Mesenchymal stem cell (in vitro differentiated cells and primary cell): ENCODE measurements at regions not wholly inside any gene's neighbourhood (a gene's known extent, or its start where the extent isn't known, plus 50 kb on each side); places are given as distances from the start of the nearest gene placed in this dataset.
"Not testable (repeated sequence)": the region's sequence is repeated elsewhere in the genome, so short reads cannot be mapped to it uniquely, and the experiment has no call there.

Experiments
- DNase-seq: peaks from one replicate; pipeline ENCODE4 v3.0.0-alpha.2; 2013
- H2AFZ ChIP-seq: one replicate; pipeline ENCODE4 v1.6.1; 2013; ENCODE audit warnings: low read depth, mild to moderate bottlenecking, control low read depth, inconsistent platforms, low read length, moderate library complexity
- H2AK5ac ChIP-seq: 2 replicates; pipeline ENCODE4 v1.6.1; 2013; ENCODE audit warnings: low read length, moderate library complexity, mild to moderate bottlenecking, inconsistent platforms; ENCODE audit not compliant: severe bottlenecking
- H2BK120ac ChIP-seq: one replicate; pipeline ENCODE4 v1.6.1; 2013; ENCODE audit warnings: low read depth, mild to moderate bottlenecking, inconsistent platforms, low read length, moderate library complexity
- H2BK12ac ChIP-seq, 2 experiments: one replicate each; pipeline ENCODE4 v1.6.1; 2013; ENCODE audit warnings: inconsistent platforms in 2 of 2, low read length in 2 of 2, mild to moderate bottlenecking in 2 of 2, moderate library complexity in 2 of 2, control low read depth in 1 of 2
- H2BK15ac ChIP-seq: one replicate; pipeline ENCODE4 v1.6.1; 2013; ENCODE audit warnings: mild to moderate bottlenecking, low read depth, inconsistent platforms; ENCODE audit not compliant: poor library complexity, severe bottlenecking
- H2BK5ac ChIP-seq: 2 replicates; pipeline ENCODE4 v1.6.1; 2013; ENCODE audit warnings: low read depth, mild to moderate bottlenecking, low read length, control low read depth, inconsistent platforms; ENCODE audit not compliant: poor library complexity, severe bottlenecking
- H3K14ac ChIP-seq, 2 experiments: one replicate each; pipeline ENCODE4 v1.6.1; 2013; ENCODE audit warnings: inconsistent platforms in 2 of 2, low read length in 2 of 2, control low read depth in 1 of 2, mild to moderate bottlenecking in 1 of 2, moderate library complexity in 1 of 2
- H3K18ac ChIP-seq, 2 experiments: one replicate each; pipeline ENCODE4 v1.6.1; 2013; ENCODE audit warnings: inconsistent platforms in 2 of 2, low read length in 2 of 2, control low read depth in 1 of 2, low read depth in 1 of 2, mild to moderate bottlenecking in 1 of 2
- H3K23ac ChIP-seq, 2 experiments: one replicate each; pipeline ENCODE4 v1.6.1; 2013; ENCODE audit warnings: inconsistent platforms in 2 of 2, low read length in 2 of 2, mild to moderate bottlenecking in 2 of 2, moderate library complexity in 2 of 2, control low read depth in 1 of 2
- H3K27ac ChIP-seq: 2 replicates; pipeline ENCODE4 v1.5.1; 2013; ENCODE audit warnings: mild to moderate bottlenecking, moderate library complexity, low read length, control low read depth, inconsistent platforms; ENCODE audit not compliant: poor library complexity, severe bottlenecking
- H3K27me3 ChIP-seq, 2 experiments: 2 replicates each; pipeline versions ENCODE4 v1.6.1 to v1.7.0; 2013; ENCODE audit warnings: low read length in 2 of 2, mild to moderate bottlenecking in 2 of 2, moderate library complexity in 2 of 2, control low read depth in 1 of 2, inconsistent platforms in 1 of 2; ENCODE audit not compliant: control insufficient read depth in 1 of 2, insufficient read depth in 1 of 2
- H3K36me3 ChIP-seq, 2 experiments: 2 replicates each; pipeline versions ENCODE4 v1.6.1 to v1.7.0; 2013; ENCODE audit warnings: low read length in 2 of 2, control low read depth in 1 of 2, inconsistent platforms in 1 of 2, low read depth in 1 of 2, mild to moderate bottlenecking in 1 of 2; ENCODE audit not compliant: insufficient read depth in 2 of 2, control insufficient read depth in 1 of 2
- H3K4ac ChIP-seq, 2 experiments: one replicate each; pipeline ENCODE4 v1.6.1; 2013; ENCODE audit warnings: inconsistent platforms in 2 of 2, low read length in 2 of 2, mild to moderate bottlenecking in 2 of 2, moderate library complexity in 2 of 2, control low read depth in 1 of 2, low read depth in 1 of 2
- H3K4me1 ChIP-seq: 2 replicates; pipeline ENCODE4 v1.6.1; 2013; ENCODE audit warnings: low read depth, low read length, control low read depth; ENCODE audit not compliant: control insufficient read depth, insufficient read depth
- H3K4me2 ChIP-seq: 2 replicates; pipeline ENCODE4 v1.6.1; 2013; ENCODE audit warnings: low read length, mild to moderate bottlenecking, inconsistent platforms; ENCODE audit not compliant: poor library complexity, severe bottlenecking
- H3K4me3 ChIP-seq, 2 experiments: 2 replicates each; pipeline versions ENCODE4 v1.5.1 to v1.7.0; 2013; ENCODE audit warnings: low read length in 2 of 2, mild to moderate bottlenecking in 2 of 2, control low read depth in 1 of 2, low read depth in 1 of 2; ENCODE audit not compliant: insufficient read depth in 1 of 2
- H3K79me1 ChIP-seq: replicated peaks from 2 replicates; pipeline ENCODE4 v1.6.1; 2013; ENCODE audit warnings: mild to moderate bottlenecking, control low read depth, low read length, inconsistent platforms; ENCODE audit not compliant: poor library complexity, severe bottlenecking
- H3K9ac ChIP-seq: 2 replicates; pipeline ENCODE4 v1.7.0; 2013; ENCODE audit warnings: mild to moderate bottlenecking, low read length, moderate library complexity
- H3K9me3 ChIP-seq: 2 replicates; pipeline ENCODE4 v1.7.0; 2013; ENCODE audit warnings: mild to moderate bottlenecking, low read length; ENCODE audit not compliant: control insufficient read depth
- H4K8ac ChIP-seq: one replicate; pipeline ENCODE4 v1.6.1; 2013; ENCODE audit warnings: inconsistent platforms, mild to moderate bottlenecking, low read length, moderate library complexity
- H4K91ac ChIP-seq: one replicate; pipeline ENCODE4 v1.6.1; 2013; ENCODE audit warnings: mild to moderate bottlenecking, low read length, inconsistent platforms
- WGBS: methylation state at CpG from one replicate; pipeline ENCODE4 v1.1.7; 2013; ENCODE audit warnings: mixed read lengths; 5-methylcytosine and 5-hydroxymethylcytosine counted together

GRCh38 chr19:28687296-28687695, 525.7 kb downstream of the UQCRFS1 start:
- H2AFZ ChIP-seq: no peak overlapping the region
- H4K8ac ChIP-seq: no peak overlapping the region
- no peak overlapping the region for H3K18ac ChIP-seq
- H3K9me3 ChIP-seq: peaks cover 7% of the 10 kb centered on the region
- H3K14ac ChIP-seq: no peak overlapping the region
- no peak overlapping the region for H3K4me2 ChIP-seq
- H3K36me3 ChIP-seq: no peaks in the 10 kb centered on the region
- no peak overlapping the region for H3K23ac ChIP-seq
- H2BK120ac ChIP-seq: no peak overlapping the region
- H3K27ac ChIP-seq: no peak overlapping the region
- WGBS: 100% methylated on average over 1 of the region's 1 CpG
- H3K4ac ChIP-seq: no peak overlapping the region
- no peak for DNase-seq
- no peak overlapping the region for H3K4me3 ChIP-seq
- no peak overlapping the region for H2BK12ac ChIP-seq
- H3K79me1 ChIP-seq: no peaks in the 10 kb centered on the region
- no peaks in the 10 kb centered on the region for H3K27me3 ChIP-seq
- no peak overlapping the region for H2BK5ac ChIP-seq
- H3K4me1 ChIP-seq: no peaks in the 10 kb centered on the region
- H2BK15ac ChIP-seq: no peak overlapping the region
- no peak overlapping the region for H4K91ac ChIP-seq
- H3K9ac ChIP-seq: no peak overlapping the region
- H2AK5ac ChIP-seq: no peak overlapping the region

- 94% methylated on average over 2 of the region's 2 CpGs for WGBS
- Histone ChIP-seq H3K27me3 (no peaks in the 10 kb centered on the region), H3K27ac (no peak overlapping the region), H3K4me2 (no peak overlapping the region), H4K91ac (no peak overlapping the region), H2AFZ (no peak overlapping the region), H3K36me3 (no peaks in the 10 kb centered on the region), H3K14ac (no peak overlapping the region), H2BK15ac (no peak overlapping the region), H2BK5ac (no peak overlapping the region), H3K9ac (no peak overlapping the region), H3K79me1 (no peaks in the 10 kb centered on the region), H2BK120ac (no peak overlapping the region), H2BK12ac (no peak overlapping the region), H3K9me3 (peaks cover 3% of the 10 kb centered on the region), H4K8ac (no peak overlapping the region), H3K4ac (no peak overlapping the region), H2AK5ac (no peak overlapping the region), H3K23ac (no peak overlapping the region), H3K18ac (no peak overlapping the region), H3K4me3 (no peak overlapping the region), H3K4me1 (no peaks in the 10 kb centered on the region)
- no peak for DNase-seq
Measured at GRCh38 chr19:28686756-28687155, 526.2 kb downstream of the UQCRFS1 start.

GRCh38 chr19:28685802-28686201, 527.1 kb downstream of the UQCRFS1 start:
- Histone ChIP-seq H3K79me1 (no peaks in the 10 kb centered on the region), H3K23ac (no peak overlapping the region), H3K4me2 (no peak overlapping the region), H4K8ac (no peak overlapping the region), H3K4me3 (no peak overlapping the region), H3K18ac (no peak overlapping the region), H3K4me1 (no peaks in the 10 kb centered on the region), H3K27me3 (no peaks in the 10 kb centered on the region), H2AK5ac (no peak overlapping the region), H3K9me3 (no peaks in the 10 kb centered on the region), H3K36me3 (no peaks in the 10 kb centered on the region), H2BK15ac (no peak overlapping the region), H4K91ac (no peak overlapping the region), H3K27ac (no peak overlapping the region), H3K14ac (no peak overlapping the region), H2BK120ac (no peak overlapping the region), H3K9ac (no peak overlapping the region), H2BK12ac (no peak overlapping the region), H2AFZ (no peak overlapping the region), H2BK5ac (no peak overlapping the region), H3K4ac (no peak overlapping the region)
- 92% methylated on average over 2 of the region's 3 CpGs for WGBS
- no peak for DNase-seq

GRCh38 chr19:28685077-28685476, 527.9 kb downstream of the UQCRFS1 start:
- not testable (repeated sequence) for H3K9me3 ChIP-seq, H3K4ac ChIP-seq, H3K36me3 ChIP-seq, DNase-seq, H3K18ac ChIP-seq, H3K14ac ChIP-seq, H4K91ac ChIP-seq, H2BK120ac ChIP-seq, H4K8ac ChIP-seq, H2BK5ac ChIP-seq, H3K4me1 ChIP-seq, H2BK12ac ChIP-seq, H2BK15ac ChIP-seq, H3K79me1 ChIP-seq, H3K9ac ChIP-seq, H3K27ac ChIP-seq, H3K4me3 ChIP-seq, H3K27me3 ChIP-seq, H2AFZ ChIP-seq, H3K23ac ChIP-seq, H2AK5ac ChIP-seq, H3K4me2 ChIP-seq
- 93% methylated on average over 3 of the region's 4 CpGs for WGBS
